ENCODE measurements at regions not wholly inside any gene's neighbourhood (a gene's known extent, or its start where the extent isn't known, plus 50 kb on each side); places are given as distances from the start of the nearest gene placed in this dataset.

DNA sequence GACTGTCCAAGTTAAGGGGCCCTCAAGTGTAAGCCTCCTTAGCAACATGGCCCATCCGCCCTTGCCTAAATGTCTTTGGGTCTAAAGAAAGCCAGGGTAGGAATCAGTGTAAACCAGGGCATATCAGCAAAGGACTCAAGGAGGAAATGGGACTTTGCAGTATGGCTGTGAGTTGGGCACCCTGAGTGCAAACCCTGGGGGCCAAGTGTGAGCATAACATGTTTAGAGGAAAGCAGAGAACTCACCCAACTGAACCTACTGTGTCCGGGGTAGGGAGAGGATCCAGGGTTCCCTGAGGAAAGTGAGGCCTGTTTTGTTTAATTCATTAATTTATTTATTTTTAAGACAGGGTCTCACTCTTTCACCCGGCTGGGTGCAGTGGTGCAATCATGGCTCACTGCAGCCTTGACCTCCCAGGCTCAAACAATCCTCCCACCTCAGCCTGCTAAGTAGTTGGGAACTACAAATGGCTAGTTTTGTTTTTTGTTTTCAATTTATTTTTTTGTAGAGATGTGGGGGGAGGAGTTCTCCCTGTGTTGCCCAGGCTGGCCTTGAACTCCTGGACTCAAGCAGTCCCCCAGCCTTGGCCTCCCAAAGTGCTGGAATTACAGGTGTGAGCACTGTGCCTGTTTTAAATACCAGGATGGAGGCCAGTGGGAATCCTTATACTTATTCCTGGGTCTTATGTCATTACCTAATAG is 51.0 kb upstream of the ACTR3 start:
- H3K27ac ChIP-seq = no peak overlapping the region
- TF ChIP-seq, protein P1, sequence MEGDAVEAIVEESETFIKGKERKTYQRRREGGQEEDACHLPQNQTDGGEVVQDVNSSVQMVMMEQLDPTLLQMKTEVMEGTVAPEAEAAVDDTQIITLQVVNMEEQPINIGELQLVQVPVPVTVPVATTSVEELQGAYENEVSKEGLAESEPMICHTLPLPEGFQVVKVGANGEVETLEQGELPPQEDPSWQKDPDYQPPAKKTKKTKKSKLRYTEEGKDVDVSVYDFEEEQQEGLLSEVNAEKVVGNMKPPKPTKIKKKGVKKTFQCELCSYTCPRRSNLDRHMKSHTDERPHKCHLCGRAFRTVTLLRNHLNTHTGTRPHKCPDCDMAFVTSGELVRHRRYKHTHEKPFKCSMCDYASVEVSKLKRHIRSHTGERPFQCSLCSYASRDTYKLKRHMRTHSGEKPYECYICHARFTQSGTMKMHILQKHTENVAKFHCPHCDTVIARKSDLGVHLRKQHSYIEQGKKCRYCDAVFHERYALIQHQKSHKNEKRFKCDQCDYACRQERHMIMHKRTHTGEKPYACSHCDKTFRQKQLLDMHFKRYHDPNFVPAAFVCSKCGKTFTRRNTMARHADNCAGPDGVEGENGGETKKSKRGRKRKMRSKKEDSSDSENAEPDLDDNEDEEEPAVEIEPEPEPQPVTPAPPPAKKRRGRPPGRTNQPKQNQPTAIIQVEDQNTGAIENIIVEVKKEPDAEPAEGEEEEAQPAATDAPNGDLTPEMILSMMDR (IDR thresholded peaks at IDR 0.05) = no peak
- TF ChIP-seq ZFX (IDR thresholded peaks at IDR 0.05; ENCODE audit: borderline replicate concordance) = no peak

DNA sequence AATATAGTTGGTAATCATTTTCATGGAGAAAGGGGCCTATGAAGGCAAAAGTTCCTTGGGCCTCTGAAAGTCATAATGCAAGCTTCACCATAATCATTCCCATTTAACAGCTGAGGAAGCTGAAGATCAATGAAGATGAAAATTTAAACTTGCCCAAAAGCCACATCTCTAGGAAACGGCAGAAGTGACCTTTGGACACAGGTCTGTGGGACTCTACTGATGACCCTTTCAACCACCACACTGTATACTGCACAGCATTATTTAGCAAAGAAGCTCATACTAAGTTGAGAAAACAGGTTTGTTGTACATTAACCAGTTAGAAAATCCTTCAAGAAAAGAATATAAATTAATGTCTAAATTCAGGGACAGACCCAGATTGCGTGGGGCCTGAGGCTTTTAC is 51.6 kb upstream of the ACTR3 start:
- no peak for TF ChIP-seq ZFX (IDR thresholded peaks at IDR 0.05; ENCODE audit: borderline replicate concordance)
- TF ChIP-seq, protein P1 (IDR thresholded peaks at IDR 0.05) = no peak
- H3K27ac ChIP-seq = no peak overlapping the region

DNA sequence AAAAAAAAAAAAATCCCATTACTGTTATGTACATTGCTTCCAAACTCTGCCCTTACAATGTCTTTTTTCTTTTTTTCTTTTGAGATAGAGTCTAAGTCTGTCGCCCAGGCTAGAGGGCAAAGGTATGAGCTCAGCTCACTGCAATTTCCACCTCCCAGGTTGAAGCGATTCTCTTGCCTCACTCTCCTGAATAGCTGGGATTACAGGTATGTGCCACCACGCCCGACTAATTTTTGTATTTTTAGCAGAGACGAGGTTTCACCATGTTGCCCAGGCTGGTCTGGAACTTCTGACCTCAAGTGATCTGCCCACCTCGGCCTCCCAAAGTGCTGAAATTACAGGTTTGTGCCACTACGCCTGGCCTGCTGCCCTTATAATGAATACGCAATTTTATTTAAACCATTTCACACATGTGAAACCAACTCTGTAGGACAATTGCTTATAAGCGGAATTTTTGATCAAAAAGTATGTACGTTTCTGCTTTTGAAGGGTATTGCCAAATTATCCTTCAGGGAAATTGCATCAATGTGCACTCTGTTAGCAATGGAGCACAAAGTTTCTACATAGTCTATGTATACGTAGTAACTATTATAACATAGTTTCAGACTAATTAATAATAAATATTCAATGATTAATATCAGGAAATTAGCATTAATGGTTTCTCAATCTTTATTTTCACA is 55.7 kb upstream of the ACTR3 start:
- TF ChIP-seq, protein P1 (IDR thresholded peaks at IDR 0.05) = no peak
- TF ChIP-seq ZFX (IDR thresholded peaks at IDR 0.05; ENCODE audit: borderline replicate concordance) = no peak
- no peak overlapping the region for H3K27ac ChIP-seq

DNA sequence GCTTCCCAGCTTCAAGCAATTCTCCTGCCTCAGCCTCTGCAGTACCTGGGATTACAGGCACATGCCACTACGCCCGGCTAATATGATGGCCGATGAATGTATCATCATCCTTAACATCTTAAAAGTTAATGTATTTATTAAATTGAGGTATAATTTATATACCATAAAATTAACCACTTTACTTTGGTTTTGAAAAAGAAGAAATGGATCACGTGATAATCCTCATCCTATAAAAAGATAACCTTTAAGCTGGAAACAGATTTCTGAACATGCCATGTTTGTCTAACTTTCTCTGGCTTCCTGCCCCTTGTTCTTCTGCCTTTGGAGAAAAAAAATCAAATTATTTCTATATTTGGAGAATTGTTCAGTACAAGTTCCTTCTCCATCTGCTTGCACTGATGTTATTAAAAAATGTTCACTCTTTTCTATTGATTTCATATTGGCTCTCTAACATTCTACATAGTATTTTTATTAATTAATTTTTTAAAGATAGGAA is 57.0 kb upstream of the ACTR3 start:
- TF ChIP-seq, protein P1 (IDR thresholded peaks at IDR 0.05) = no peak
- TF ChIP-seq ZFX (IDR thresholded peaks at IDR 0.05; ENCODE audit: borderline replicate concordance) = no peak

DNA sequence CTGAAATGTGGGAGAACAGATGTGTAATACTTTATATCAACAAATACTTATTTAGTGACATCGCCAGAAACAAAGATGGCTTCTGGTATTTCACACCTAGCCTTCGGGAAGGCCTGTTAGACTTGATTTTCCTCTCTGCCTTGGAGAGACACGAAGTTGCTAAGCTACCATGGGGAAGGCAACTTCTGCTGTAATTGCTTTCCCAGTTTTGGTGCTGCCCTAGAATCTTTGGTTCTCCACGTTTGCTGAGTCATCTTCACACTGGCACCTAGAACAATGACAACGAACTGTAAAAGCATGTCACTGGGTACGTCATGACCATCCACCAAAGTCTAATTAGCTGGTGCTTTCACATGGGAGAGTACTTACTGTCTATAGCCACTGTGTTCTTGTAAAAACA is 58.7 kb upstream of the ACTR3 start:
- TF ChIP-seq ZFX (IDR thresholded peaks at IDR 0.05; ENCODE audit: borderline replicate concordance) = no peak
- TF ChIP-seq, protein P1 (IDR thresholded peaks at IDR 0.05) = no peak
- no peak overlapping the region for H3K27ac ChIP-seq

More for the DNA sequence above, 57.0 kb upstream of the ACTR3 start:
- H3K27ac ChIP-seq = no peak overlapping the region

DNA sequence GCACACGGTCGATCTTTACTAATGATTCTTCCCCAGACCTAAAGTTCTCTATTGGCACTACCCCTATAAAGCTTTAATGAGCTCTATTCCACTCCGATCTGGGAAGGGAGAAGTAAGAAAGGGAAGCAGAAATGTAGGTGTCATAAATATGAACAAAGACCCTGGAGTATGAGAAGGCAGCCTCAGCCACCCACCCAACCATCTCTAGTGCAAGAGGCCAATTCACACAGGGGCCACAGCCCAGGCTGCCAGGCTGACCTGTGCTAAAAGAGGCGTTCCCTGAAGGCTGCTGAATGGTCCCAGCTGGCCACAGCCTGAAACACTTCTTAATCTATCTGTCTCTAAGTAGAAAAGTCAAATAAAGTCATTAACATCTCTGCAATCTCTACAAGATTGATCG is 60.1 kb upstream of the ACTR3 start:
- H3K27ac ChIP-seq = no peak overlapping the region
- TF ChIP-seq ZFX (IDR thresholded peaks at IDR 0.05; ENCODE audit: borderline replicate concordance) = no peak
- TF ChIP-seq, protein P1 (IDR thresholded peaks at IDR 0.05) = no peak

DNA sequence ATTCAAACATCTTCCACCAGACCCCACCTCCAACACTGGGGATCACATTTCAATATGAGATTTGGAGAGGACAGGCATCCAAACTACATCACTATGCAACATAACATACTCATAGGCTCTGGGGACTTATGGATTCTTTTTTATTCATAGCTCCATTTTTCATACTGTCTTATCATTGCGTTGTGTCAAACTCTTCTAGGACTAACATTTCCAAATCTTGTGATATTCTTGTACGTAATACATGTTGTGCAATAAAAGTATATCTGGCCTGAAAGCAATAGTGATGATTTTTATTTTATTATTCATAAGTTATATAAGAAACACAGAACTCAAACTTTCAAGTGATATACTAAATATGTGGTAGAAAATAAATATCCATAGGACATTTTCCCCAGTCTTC is 60.6 kb upstream of the ACTR3 start:
- H3K27ac ChIP-seq = no peak overlapping the region
- TF ChIP-seq, protein P1 (IDR thresholded peaks at IDR 0.05) = no peak
- TF ChIP-seq ZFX (IDR thresholded peaks at IDR 0.05; ENCODE audit: borderline replicate concordance) = no peak
